Lower leg skin (tissue), 3 donors: ENCODE measurements at regions not wholly inside any gene's neighbourhood (a gene's known extent, or its start where the extent isn't known, plus 50 kb on each side); places are given as distances from the start of the nearest gene placed in this dataset.

ENCODE experiments used
- POLR2A ChIP-seq, 2 donors: fragments of 450-650 bp; IDR thresholded peaks; one replicate each; pipeline ENCODE4 v1.6.1; 2016 to 2017; ENCODE audit warnings: antibody characterized with exemption in 2 of 2, mild to moderate bottlenecking in 1 of 2, moderate library complexity in 1 of 2
- TF ChIP-seq, protein P1 (sequence below), 3 donors: fragments of 450-650 bp; IDR thresholded peaks; one replicate each; pipeline ENCODE4 v1.5.1; 2016; ENCODE audit warnings: antibody characterized with exemption in 3 of 3, mild to moderate bottlenecking in 3 of 3, moderate library complexity in 2 of 3

DNA sequence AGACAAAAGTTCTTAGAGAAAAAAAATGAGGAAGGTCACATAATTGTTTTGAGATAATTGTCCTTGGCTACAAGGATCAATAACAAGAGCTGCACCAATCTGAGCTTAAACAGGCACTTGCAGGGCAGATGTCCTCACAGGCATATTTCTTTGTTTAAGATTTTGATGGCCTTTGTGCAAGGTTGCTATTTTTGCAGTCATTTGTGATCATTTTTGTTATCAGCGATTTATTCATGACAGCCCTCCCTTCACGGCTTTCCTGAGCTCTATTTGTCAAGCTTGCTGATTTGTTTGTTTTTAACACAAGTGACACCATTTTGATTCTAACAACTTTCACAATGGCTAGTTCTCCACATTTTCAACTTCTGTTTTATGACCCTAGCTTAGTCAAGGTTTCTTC is 418.6 kb upstream of the REG3G start:
- TF ChIP-seq, protein P1, sequence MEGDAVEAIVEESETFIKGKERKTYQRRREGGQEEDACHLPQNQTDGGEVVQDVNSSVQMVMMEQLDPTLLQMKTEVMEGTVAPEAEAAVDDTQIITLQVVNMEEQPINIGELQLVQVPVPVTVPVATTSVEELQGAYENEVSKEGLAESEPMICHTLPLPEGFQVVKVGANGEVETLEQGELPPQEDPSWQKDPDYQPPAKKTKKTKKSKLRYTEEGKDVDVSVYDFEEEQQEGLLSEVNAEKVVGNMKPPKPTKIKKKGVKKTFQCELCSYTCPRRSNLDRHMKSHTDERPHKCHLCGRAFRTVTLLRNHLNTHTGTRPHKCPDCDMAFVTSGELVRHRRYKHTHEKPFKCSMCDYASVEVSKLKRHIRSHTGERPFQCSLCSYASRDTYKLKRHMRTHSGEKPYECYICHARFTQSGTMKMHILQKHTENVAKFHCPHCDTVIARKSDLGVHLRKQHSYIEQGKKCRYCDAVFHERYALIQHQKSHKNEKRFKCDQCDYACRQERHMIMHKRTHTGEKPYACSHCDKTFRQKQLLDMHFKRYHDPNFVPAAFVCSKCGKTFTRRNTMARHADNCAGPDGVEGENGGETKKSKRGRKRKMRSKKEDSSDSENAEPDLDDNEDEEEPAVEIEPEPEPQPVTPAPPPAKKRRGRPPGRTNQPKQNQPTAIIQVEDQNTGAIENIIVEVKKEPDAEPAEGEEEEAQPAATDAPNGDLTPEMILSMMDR (IDR thresholded peaks at IDR 0.05), result no peak
- TF ChIP-seq POLR2A (IDR thresholded peaks at IDR 0.05), result no peak
